ENCODE measurements at regions not wholly inside any gene's neighbourhood (a gene's known extent, or its start where the extent isn't known, plus 50 kb on each side); places are given as distances from the start of the nearest gene placed in this dataset.

DNA sequence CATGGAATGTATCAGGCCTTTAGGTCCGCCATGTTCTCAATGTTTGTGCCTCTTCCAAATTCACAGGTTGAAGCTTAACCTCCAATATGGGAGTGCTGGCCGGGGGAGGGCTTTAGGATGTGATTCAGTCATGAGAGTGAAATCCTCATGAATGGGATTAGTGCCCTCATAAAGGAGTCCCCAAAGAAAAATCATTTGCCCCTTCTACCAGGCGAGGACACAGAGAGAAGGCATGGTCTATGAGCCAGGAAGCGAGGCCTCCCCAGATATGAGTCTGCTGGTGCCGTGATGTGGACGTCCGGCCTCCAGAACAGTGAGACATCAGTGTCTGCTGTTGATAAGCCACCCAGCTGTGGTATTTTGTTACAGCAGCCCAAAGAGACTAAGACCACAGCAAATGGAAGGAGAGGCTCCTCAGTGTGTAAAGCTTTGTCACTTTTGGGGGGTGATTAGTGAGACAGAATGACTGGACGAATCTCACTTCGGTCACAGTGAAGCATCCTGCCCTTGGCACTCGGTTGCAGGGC lies 231.3 kb upstream of the KLF6 start (continued):
- TF ChIP-seq, protein P1, sequence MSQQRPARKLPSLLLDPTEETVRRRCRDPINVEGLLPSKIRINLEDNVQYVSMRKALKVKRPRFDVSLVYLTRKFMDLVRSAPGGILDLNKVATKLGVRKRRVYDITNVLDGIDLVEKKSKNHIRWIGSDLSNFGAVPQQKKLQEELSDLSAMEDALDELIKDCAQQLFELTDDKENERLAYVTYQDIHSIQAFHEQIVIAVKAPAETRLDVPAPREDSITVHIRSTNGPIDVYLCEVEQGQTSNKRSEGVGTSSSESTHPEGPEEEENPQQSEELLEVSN (IDR thresholded peaks at IDR 0.05; ENCODE audit: borderline replicate concordance in 1 of 2, extremely low read depth in 1 of 2, insufficient read depth in 1 of 2, insufficient read length in 1 of 2, low read depth in 1 of 2, low read length in 1 of 2, poor library complexity in 1 of 2, severe bottlenecking in 1 of 2) = peak in 1 of 2 experiments; percentile 34
- TF ChIP-seq TRIM24 (IDR thresholded peaks at IDR 0.05) (peak; percentile 86 to 89), L3MBTL2 (IDR thresholded peaks at IDR 0.05) (peak; percentile 54; the same call in 1 of the 2 replicates), TEAD4 (IDR thresholded peaks at IDR 0.05; ENCODE audit: low read length) (peak; percentile 78), TEAD4 (CRISPR knock-in tag; IDR thresholded peaks at IDR 0.05; ENCODE audit: borderline replicate concordance) (no peak), SMAD4 (CRISPR knock-in tag; conservative IDR thresholded peaks at IDR 0.05) (peak; percentile 78; the same call in 1 of the 2 replicates), ZNF12 (CRISPR knock-in tag; IDR thresholded peaks at IDR 0.05) (peak; percentile 95), NFE2 (IDR thresholded peaks at IDR 0.05; ENCODE audit: low read depth) (0 out of 2 replicates have a peak, but pooled peaks have one; percentile 17), JUND (IDR thresholded peaks at IDR 0.05; ENCODE audit: borderline replicate concordance, low read depth, low read length) (0 out of 2 replicates have a peak, but pooled peaks have one; percentile 23), JUND (tag; IDR thresholded peaks at IDR 0.05; ENCODE audit: borderline replicate concordance, low read depth, low read length) (no peak), TAL1 (IDR thresholded peaks at IDR 0.05) (peak; percentile 74; the same call in 1 of the 2 replicates), SMARCA4 (IDR thresholded peaks at IDR 0.05) (0 out of 2 replicates have a peak, but pooled peaks have one; percentile 28), TCF3 (CRISPR knock-in tag; IDR thresholded peaks at IDR 0.05) (peak; percentile 79), KLF16 (IDR thresholded peaks at IDR 0.05) (peak; percentile 28; the same call in 1 of the 2 replicates), EZH2 (IDR thresholded peaks at IDR 0.05; ENCODE audit: borderline replicate concordance, low read depth, low read length) (no peak), POLR2H (tag; IDR thresholded peaks at IDR 0.05; ENCODE audit: low read depth) (no peak), ETV5 (CRISPR knock-in tag; IDR thresholded peaks at IDR 0.05; ENCODE audit: low read depth) (0 out of 2 replicates have a peak, but pooled peaks have one; percentile 29), FOXM1 (IDR thresholded peaks at IDR 0.05; ENCODE audit: low read depth) (peak; percentile 34; the same call in 1 of the 2 replicates), FOXM1 (CRISPR knock-in tag; IDR thresholded peaks at IDR 0.05; ENCODE audit: low read depth) (no peak), EP300 (IDR thresholded peaks at IDR 0.05; ENCODE audit: low read length) (peak; percentile 48; the same call in 1 of the 2 replicates), CBX3 (IDR thresholded peaks at IDR 0.05; ENCODE audit: borderline replicate concordance in 1 of 2, low read length in 2 of 2) (0 out of 3 replicates have a peak, but pooled peaks of 1 of the 2 experiments have one; percentile 25)
- TF ChIP-seq, protein P2, sequence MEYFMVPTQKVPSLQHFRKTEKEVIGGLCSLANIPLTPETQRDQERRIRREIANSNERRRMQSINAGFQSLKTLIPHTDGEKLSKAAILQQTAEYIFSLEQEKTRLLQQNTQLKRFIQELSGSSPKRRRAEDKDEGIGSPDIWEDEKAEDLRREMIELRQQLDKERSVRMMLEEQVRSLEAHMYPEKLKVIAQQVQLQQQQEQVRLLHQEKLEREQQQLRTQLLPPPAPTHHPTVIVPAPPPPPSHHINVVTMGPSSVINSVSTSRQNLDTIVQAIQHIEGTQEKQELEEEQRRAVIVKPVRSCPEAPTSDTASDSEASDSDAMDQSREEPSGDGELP (CRISPR knock-in tag; IDR thresholded peaks at IDR 0.05; ENCODE audit: borderline replicate concordance) = peak; percentile 58; the same call in 1 of the 2 replicates

All from K562 (cell line).